ENCODE measurements at regions not wholly inside any gene's neighbourhood (a gene's known extent, or its start where the extent isn't known, plus 50 kb on each side); places are given as distances from the start of the nearest gene placed in this dataset.

DNA sequence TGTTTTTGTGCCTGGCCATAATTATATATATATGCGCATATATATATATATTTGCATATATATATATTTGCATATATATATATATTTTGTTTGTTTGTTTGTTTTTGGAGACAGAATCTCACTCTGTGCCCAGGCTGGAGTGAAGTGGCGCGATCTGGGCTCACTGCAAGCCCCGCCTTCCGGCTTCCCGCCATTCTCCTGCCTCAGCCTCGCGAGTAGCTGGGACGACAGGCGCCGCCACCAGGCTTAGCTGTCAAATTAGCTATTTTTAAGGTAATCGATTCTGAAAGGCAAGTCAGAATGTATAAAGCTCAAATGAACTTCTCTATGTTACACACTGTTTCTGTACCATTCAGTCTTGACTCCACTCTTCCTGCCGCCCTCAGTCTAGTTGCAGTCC lies 273.3 kb downstream of the TRIML1 start:
- TF ChIP-seq POLR2A (IDR thresholded peaks at IDR 0.05), result no peak
- TF ChIP-seq, protein P1, sequence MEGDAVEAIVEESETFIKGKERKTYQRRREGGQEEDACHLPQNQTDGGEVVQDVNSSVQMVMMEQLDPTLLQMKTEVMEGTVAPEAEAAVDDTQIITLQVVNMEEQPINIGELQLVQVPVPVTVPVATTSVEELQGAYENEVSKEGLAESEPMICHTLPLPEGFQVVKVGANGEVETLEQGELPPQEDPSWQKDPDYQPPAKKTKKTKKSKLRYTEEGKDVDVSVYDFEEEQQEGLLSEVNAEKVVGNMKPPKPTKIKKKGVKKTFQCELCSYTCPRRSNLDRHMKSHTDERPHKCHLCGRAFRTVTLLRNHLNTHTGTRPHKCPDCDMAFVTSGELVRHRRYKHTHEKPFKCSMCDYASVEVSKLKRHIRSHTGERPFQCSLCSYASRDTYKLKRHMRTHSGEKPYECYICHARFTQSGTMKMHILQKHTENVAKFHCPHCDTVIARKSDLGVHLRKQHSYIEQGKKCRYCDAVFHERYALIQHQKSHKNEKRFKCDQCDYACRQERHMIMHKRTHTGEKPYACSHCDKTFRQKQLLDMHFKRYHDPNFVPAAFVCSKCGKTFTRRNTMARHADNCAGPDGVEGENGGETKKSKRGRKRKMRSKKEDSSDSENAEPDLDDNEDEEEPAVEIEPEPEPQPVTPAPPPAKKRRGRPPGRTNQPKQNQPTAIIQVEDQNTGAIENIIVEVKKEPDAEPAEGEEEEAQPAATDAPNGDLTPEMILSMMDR (IDR thresholded peaks at IDR 0.05), result no peak
- no peak for TF ChIP-seq EP300 (IDR thresholded peaks at IDR 0.05)
